ENCODE measurements at regions not wholly inside any gene's neighbourhood (a gene's known extent, or its start where the extent isn't known, plus 50 kb on each side); places are given as distances from the start of the nearest gene placed in this dataset.
"Not testable (repeated sequence)": the region's sequence is repeated elsewhere in the genome, so short reads cannot be mapped to it uniquely, and the experiment has no call there.

DNA sequence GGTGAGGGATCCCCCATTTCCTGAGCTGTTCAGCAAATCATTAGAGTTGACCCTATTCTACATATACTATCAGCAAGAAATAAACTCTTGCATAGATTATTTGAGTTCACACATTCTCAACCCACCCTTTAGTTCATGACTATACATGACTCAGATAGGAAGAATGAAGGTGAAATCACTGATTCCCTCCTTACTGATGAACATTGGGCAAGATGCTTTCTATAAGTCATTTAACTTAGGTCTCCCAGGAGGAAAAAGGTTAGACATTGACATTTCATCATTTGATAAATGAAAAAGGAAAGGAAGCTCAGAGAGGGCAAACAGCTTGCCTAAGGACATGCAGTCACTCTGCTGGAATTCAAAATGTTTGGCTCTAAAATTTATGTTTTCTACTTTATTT is 408.0 kb downstream of the TMEM182 start:
- DNase-seq (ENCODE audit: low spot score), result no peak

- no peak for DNase-seq (ENCODE audit: low spot score)
Measured at GRCh38 chr2:103172821-103173220, 411.0 kb downstream of the TMEM182 start.

GRCh38 chr2:103174711-103175110 is 412.9 kb downstream of the TMEM182 start:
- peak; percentile 0 for DNase-seq (ENCODE audit: low spot score)

DNA sequence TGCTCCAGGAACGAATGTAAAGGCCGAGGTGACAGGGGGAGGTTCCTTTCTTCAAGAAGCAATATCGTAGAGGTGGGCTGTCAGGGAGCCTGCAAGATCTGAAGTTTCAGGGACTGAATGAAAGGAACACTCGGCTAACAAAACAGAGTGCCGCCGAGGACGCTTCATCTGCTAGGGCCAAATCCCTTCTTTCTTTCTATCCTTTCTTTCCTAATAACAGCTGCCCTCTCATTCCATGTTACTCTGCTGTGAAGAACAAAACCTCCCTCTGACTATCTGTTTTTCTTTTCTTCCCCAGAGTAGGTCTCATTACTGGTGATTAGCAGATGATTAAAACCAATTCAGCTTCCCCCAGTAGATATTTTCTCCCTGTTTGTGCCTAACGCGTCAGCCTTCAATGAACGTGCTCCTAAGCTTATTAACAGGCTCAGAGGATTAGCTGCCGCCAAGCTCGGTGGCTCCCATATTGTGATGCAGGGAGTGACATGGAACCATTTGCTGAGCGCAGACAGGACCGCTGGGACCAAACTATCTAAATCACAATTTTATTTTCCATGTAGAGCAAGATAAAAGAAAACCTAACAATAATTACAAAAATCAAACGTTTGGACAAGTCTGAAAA is 414.6 kb downstream of the TMEM182 start:
- DNase-seq (ENCODE audit: low spot score), result no peak

- no peak for DNase-seq (ENCODE audit: low spot score)
Measured at GRCh38 chr2:103179798-103180197, 418.0 kb downstream of the TMEM182 start.

GRCh38 chr2:103183061-103183460 is 421.2 kb downstream of the TMEM182 start:
- DNase-seq (ENCODE audit: low spot score), result no peak

DNA sequence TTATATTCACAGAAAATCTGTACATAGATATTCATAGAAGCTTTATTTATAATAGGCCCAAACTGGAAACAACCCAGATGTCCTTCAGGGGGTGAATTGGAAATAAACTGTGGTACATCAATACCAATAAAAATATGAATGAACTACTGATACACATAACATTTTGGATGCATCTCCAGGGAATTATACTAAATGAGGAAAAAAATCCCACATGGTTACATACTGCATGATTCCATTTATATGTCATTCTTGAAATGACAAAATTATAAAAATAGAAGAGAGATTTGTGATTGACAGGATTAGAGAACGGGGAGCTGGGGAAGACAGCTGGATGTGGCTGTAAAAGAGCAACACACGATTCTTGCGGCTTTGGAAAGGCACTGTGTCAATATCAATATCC is 435.0 kb downstream of the TMEM182 start:
- DNase-seq (ENCODE audit: low spot score), result no peak

- DNase-seq (ENCODE audit: low spot score), result not testable (repeated sequence)
Measured at GRCh38 chr2:103200774-103201173, 438.9 kb downstream of the TMEM182 start.

DNA sequence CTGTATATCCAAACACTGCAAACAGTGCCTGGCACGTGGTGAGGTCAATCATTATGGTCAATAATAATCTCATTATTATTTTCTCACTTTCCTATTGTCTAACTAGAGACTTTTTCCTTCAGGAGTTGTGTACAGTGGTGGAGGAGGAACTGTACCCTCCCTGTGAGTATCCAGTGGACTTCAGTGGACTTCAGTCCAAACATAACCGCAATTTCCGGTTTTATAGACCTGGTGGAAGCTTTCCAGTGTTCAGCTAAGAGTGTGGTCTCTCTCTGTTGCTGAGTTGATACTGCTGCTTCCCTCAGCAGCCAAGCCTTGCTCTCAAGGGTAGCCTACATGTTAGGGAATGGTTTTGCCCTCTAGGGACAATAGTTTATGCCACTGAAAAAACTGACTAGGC is 447.1 kb downstream of the TMEM182 start:
- no peak for DNase-seq (ENCODE audit: low spot score)

- DNase-seq (ENCODE audit: low spot score), result no peak
Measured at GRCh38 chr2:103213028-103213542, 451.3 kb downstream of the TMEM182 start.

DNA sequence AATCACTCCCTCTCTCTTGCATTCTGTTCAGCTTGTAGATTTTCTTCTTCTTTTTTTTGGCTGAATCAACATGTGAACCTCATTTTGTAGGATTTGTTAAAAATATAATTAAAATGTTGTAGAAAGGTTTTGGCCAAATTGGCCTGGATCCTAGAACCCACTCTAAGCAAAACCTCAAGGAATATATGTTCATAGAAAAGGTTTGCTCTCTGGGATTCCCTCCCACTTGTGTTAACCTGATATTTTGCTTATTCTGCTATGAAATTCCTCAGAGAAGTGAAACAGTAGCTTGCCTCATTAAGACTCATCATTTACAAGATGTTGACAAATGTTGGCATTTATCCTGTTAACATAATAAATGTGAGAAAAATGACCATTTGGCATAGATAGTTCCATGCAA is 456.7 kb downstream of the TMEM182 start:
- DNase-seq (ENCODE audit: low spot score), result no peak

DNA sequence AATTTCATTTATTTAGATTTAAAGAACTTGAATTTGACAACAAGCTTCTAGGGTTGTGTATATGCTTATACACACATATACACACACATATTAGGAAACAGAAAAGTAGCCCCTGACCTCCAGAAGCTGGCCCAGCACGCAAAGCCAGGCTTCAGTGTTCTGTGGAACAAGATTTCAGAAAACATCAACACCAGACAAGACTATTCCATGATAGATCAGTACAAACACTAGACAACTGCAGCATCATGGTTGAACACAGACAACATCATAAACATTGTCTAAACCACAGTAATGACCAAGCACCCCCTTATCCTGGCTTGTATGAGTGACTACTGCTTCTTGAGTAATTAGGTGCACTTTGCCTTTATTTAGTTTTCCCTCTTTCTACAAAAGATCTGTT is 457.6 kb downstream of the TMEM182 start:
- no peak for DNase-seq (ENCODE audit: low spot score)

DNA sequence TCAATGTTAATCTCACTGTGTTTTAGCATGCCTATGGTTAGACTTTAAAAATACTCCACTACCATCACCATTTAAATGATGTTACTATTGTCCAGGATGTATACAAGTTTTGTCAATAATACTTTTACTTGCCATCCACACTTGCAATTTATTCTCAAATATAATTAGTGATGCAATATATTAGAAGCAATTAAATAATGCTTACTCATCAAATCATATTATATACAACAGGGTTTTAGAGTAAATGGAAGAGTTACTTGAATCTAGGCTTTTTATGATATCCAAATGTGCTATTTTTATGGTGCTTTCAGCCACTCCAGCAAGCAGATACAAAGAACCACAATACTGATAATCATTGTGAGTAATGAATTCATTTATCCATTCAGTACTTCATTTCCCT is 461.1 kb downstream of the TMEM182 start:
- DNase-seq (ENCODE audit: low spot score), result no peak

GRCh38 chr2:103230796-103231195 is 469.0 kb downstream of the TMEM182 start:
- no peak for DNase-seq (ENCODE audit: low spot score)

GRCh38 chr2:103232865-103233264 is 471.0 kb downstream of the TMEM182 start:
- DNase-seq (ENCODE audit: low spot score), result no peak

- DNase-seq (ENCODE audit: low spot score), result no peak
Measured at GRCh38 chr2:103233691-103234090, 471.9 kb downstream of the TMEM182 start.

DNA sequence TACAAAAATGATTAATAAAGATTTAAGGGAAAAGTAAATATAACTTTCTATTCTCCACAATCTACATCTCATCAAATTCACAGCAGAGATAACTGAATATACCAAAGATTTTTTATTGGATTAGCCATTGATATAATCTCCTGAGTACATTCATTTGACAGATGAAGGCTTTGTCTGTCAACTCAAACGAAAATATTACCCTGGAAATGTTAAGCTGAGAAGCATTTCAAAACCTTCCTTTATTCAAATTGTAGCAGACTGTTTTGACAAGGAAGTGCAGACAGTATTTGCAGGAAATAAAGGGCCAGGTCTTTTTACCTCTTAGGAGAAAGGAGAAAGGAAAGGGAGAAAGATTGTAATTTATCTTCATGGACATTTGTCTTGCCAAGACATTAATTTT is 473.5 kb downstream of the TMEM182 start:
- no peak for DNase-seq (ENCODE audit: low spot score)

- DNase-seq (ENCODE audit: low spot score), result no peak
Measured at GRCh38 chr2:103249462-103249861, 487.6 kb downstream of the TMEM182 start.

GRCh38 chr2:103252781-103253180 is 490.9 kb downstream of the TMEM182 start:
- no peak for DNase-seq (ENCODE audit: low spot score)

DNA sequence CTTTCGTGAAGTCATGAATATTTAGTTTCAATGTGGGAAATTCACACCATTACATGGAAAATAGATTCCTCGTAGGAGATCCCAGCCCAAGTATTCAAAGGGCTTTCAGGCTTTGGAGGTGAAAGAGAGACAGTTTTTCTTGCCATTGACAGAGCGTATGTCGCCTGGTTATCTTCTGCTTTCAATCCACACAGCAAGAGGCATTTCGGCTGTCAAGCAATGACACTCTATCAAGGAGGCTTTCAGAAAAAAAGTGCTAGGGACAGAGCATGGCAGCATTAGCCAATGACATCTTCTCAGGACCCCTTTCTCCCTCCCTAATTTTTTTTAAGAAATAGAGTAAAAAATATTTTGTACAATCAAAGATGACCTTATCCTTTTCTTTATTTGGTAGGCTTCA is 492.8 kb downstream of the TMEM182 start:
- DNase-seq (ENCODE audit: low spot score), result no peak

GRCh38 chr2:103264058-103264768 is 502.4 kb downstream of the TMEM182 start:
- no peak for DNase-seq (ENCODE audit: low spot score)

DNA sequence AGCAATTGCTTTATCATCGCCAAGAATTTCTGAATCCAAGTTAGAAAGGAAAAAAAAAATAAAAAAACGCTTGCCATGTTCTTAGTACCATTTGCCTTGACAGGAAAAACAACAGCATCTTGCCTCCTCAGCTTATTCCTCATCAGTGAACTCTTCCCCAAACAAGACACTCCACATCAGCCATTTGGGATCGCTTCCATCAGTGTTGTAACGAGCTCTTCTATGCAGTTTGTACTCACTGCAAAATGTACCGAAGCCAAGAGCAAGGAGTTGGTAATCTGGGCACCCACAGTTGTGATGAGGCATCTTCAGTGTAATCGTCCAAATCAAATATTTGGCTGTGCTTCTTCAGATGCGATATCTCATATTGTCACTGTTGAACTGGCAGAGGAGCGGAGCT is 503.7 kb downstream of the TMEM182 start:
- no peak for DNase-seq (ENCODE audit: low spot score)

DNA sequence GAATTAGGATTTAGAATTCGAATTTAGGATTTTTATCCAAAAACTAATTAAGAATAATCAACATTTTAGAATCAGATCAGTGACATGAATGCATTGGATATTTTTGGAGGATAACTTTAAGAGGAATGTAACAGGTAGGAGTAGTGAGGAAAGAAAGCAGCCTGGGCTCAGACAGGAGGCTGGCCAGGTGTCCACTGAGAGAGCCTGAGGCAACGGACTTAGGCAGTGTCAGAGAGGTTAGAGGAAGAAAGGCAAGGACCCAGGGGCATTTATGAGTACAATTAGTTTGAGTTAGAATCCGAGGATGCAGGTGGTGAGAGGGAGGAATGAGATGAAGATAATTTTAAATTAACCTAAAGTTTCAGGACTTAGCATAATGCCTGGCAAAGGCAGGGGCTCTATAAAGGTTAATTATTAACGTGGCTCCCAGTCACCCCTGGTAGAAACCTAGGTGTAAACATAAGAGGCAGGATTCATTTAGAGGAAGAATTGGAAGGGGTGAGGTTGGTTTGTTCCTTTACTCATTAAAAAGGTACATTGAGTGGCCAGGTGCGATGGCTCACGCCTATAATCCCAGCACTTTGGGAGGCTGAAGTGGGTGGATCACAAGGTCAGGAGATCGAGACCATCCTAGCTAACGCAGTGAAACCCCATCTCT is 507.1 kb downstream of the TMEM182 start:
- no peak for DNase-seq (ENCODE audit: low spot score)

Data from activated CD4-positive, alpha-beta T cell treated with anti-CD3 and anti-CD28 coated beads, Interleukin-2, Interleukin-4, amounts not matched to agents 100 ng/mL and 50 ng/mL, durations not matched to agents 16 hours and 8 hours (primary cell).